Duodenal mucosa (tissue), 2 donors: ENCODE measurements at regions not wholly inside any gene's neighbourhood (a gene's known extent, or its start where the extent isn't known, plus 50 kb on each side); places are given as distances from the start of the nearest gene placed in this dataset.
"Not testable (repeated sequence)": the region's sequence is repeated elsewhere in the genome, so short reads cannot be mapped to it uniquely, and the experiment has no call there.

Experiments
- H3K27ac ChIP-seq: one replicate; pipeline ENCODE4 v1.7.0; 2013; ENCODE audit warnings: low read depth, low read length
- H3K27me3 ChIP-seq, 2 donors: one replicate each; pipeline ENCODE4 v1.7.0; 2013; ENCODE audit warnings: low read length in 2 of 2, control low read depth in 1 of 2; ENCODE audit not compliant: insufficient read depth in 2 of 2, control insufficient read depth in 1 of 2
- H3K36me3 ChIP-seq, 2 donors: one replicate each; pipeline ENCODE4 v1.7.0; 2013; ENCODE audit warnings: low read length in 2 of 2, control low read depth in 1 of 2; ENCODE audit not compliant: insufficient read depth in 2 of 2, control insufficient read depth in 1 of 2
- H3K4me1 ChIP-seq, 2 donors: one replicate each; pipeline ENCODE4 v1.7.0; 2013; ENCODE audit warnings: low read length in 2 of 2, control low read depth in 1 of 2; ENCODE audit not compliant: insufficient read depth in 2 of 2, control insufficient read depth in 1 of 2
- H3K4me3 ChIP-seq, 2 donors: one replicate each; pipeline ENCODE4 v1.7.0; 2013; ENCODE audit warnings: low read length in 2 of 2, low read depth in 1 of 2
- H3K9ac ChIP-seq, 2 donors: one replicate each; pipeline ENCODE4 v1.7.0; 2013; ENCODE audit warnings: low read length in 2 of 2, low read depth in 1 of 2
- H3K9me3 ChIP-seq, 2 donors: one replicate each; pipeline ENCODE4 v1.7.0; 2013; ENCODE audit warnings: low read length in 2 of 2, control low read depth in 1 of 2; ENCODE audit not compliant: control insufficient read depth in 1 of 2

DNA sequence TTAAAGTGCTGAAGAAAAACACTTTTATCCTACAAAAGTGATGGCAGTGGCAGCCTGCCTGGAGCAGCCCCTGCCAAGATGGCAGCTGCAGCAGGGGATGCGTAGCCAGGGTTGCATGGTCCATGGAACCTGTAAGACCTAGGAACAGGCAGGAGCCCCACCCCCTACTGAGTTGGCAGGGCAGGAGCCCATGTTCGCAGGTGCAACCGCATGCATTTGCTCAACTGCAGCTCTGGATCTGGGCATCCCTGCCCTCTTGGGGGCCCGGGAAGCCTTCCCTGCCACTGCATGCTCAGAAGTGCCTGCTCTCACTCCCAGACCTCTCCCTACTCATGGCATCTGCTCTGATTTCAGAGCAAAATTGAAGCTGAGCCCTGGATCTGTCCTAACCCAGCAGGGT is 779.6 kb downstream of the CDH18 start:
- H3K36me3 ChIP-seq = no peaks in the 10 kb centered on the region
- peaks cover 10 to 20% of the 10 kb centered on the region in 2 donors for H3K9me3 ChIP-seq
- no peaks in the 10 kb centered on the region for H3K27me3 ChIP-seq
- no peak overlapping the region for H3K4me3 ChIP-seq
- no peaks in the 10 kb centered on the region for H3K4me1 ChIP-seq
- H3K9ac ChIP-seq = no peak overlapping the region
- no peak overlapping the region for H3K27ac ChIP-seq

DNA sequence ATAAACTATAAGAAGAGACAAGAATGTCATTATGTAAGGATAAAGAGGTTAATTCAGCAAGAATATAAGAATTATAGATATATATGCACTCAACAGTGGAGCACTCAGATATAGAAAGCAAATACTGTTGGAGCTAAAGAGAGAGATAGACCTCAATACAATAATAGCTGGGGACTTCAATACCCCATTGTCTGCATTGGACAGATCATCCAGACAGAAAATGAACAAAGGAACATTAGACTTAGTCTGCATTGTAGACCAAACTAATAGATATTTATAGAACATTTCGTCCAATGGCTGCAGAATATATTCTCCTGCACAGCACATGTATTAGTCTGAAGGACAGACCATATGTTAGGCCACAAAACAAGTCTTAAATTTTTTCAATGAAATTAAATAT is 777.1 kb downstream of the CDH18 start:
- H3K9me3 ChIP-seq = peaks cover 10 to 18% of the 10 kb centered on the region in 2 donors

DNA sequence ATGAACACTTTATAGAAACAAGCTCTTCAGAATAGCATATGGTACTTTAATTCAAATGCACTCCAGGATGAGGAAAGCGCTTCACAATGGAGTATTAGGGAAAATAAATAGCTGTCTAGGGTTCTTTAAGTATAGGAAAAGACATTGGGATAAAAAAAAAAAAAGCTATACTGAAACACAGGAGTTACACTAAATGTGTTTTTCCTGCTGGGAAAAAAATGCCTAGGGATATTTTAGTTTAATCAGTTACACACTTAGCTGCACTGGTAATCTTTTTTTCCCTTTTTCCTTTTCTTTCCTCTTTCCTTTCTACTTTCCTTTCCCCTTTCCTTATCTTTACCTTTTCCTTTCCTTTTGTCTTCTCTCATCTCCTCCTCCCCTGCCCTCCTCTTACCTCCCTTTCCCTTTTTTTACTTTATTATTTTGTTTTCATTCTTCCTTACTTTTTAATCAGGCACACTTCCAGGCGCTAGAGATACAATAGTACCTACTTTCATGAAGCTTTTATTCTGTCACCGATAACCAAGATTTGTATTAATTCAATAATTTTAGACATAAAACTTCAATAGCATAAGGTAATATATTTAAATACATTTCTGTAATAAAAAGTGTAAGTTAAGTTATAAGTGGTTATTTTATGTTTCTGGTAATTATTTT is 758.7 kb downstream of the CDH18 start:
- no peak overlapping the region for H3K9ac ChIP-seq
- H3K4me1 ChIP-seq = no peaks in the 10 kb centered on the region
- H3K9me3 ChIP-seq = peaks cover 0 to 4% of the 10 kb centered on the region in 2 donors
- H3K4me3 ChIP-seq = no peak overlapping the region
- no peaks in the 10 kb centered on the region for H3K36me3 ChIP-seq
- no peak overlapping the region for H3K27ac ChIP-seq
- no peaks in the 10 kb centered on the region for H3K27me3 ChIP-seq

More for the DNA sequence above, 777.1 kb downstream of the CDH18 start:
- H3K9ac ChIP-seq = no peak overlapping the region
- no peaks in the 10 kb centered on the region for H3K4me1 ChIP-seq
- H3K27ac ChIP-seq = no peak overlapping the region
- no peaks in the 10 kb centered on the region for H3K36me3 ChIP-seq
- H3K27me3 ChIP-seq = no peaks in the 10 kb centered on the region
- H3K4me3 ChIP-seq = no peak overlapping the region

DNA sequence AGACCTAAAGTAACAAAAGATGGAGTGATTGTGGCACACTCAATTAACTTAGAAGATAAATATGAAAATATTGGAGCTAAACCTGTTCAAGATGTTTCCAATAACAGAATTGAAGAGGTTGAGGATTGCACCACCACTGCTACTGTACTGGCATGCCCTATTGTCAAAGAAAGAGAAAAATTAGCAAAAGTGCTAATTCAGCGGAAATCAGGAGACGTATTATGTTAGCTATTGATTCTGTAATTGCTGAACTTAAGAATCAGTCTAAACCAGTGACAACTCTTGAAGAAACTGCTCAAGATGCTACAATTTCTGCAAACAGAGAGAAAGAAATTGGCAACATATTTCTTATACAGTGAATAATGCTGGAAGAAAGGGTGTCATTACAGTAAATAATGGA is 754.4 kb downstream of the CDH18 start:
- no peak overlapping the region for H3K9ac ChIP-seq
- H3K4me1 ChIP-seq = no peaks in the 10 kb centered on the region
- H3K9me3 ChIP-seq = peaks cover 4 to 11% of the 10 kb centered on the region in 2 donors
- no peak overlapping the region for H3K27ac ChIP-seq
- no peaks in the 10 kb centered on the region for H3K27me3 ChIP-seq
- H3K4me3 ChIP-seq = no peak overlapping the region
- H3K36me3 ChIP-seq = no peaks in the 10 kb centered on the region

DNA sequence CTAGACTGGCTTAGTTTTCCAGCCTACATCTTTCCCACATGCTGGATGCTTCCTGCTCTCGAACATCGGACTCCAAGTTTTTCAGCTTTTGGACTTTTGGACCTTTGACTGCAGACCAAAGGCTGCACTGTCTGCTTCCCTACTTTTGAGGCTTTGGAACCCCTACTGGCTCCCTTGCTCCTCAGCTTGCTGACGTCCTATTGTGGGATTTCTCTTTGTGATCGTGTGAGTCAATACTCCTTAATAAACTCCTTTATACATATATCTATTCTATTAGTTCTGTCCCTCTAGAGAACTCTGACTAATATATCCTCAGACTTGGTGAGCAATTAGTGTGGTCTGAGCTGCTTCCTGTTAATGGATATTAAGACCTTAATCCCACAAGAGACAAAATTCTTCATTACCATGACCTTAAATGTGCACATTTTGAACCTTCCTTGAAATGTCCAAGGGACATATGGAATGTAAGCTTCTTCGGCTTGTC is 752.9 kb downstream of the CDH18 start:
- no peaks in the 10 kb centered on the region for H3K27me3 ChIP-seq
- peaks cover 4 to 15% of the 10 kb centered on the region in 2 donors for H3K9me3 ChIP-seq
- H3K9ac ChIP-seq = no peak overlapping the region
- no peak overlapping the region for H3K27ac ChIP-seq
- H3K4me1 ChIP-seq = no peaks in the 10 kb centered on the region
- H3K4me3 ChIP-seq = no peak overlapping the region
- H3K36me3 ChIP-seq = no peaks in the 10 kb centered on the region

DNA sequence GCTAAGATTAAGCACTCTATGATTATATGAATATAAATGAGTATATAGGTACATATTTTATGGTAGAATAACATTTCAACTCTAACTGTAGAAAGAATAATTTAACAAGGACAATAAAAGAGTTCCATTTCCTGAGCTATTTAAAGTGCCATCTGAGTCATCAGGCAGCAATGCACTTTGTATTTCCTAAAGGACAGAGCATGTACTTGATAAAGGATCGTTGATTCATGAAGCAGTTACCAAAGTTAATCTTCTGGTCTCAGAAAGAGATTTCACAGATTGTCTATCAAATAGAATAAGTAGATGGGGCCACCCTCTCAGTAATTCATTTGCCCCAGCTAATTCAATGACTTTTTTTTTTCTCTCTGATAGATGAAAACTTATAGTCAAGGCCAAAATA is 747.8 kb downstream of the CDH18 start:
- H3K27ac ChIP-seq = no peak overlapping the region
- no peak overlapping the region for H3K9ac ChIP-seq
- no peaks in the 10 kb centered on the region for H3K36me3 ChIP-seq
- H3K9me3 ChIP-seq = peaks cover 0 to 15% of the 10 kb centered on the region in 2 donors
- no peaks in the 10 kb centered on the region for H3K4me1 ChIP-seq
- no peak overlapping the region for H3K4me3 ChIP-seq
- H3K27me3 ChIP-seq = no peaks in the 10 kb centered on the region

DNA sequence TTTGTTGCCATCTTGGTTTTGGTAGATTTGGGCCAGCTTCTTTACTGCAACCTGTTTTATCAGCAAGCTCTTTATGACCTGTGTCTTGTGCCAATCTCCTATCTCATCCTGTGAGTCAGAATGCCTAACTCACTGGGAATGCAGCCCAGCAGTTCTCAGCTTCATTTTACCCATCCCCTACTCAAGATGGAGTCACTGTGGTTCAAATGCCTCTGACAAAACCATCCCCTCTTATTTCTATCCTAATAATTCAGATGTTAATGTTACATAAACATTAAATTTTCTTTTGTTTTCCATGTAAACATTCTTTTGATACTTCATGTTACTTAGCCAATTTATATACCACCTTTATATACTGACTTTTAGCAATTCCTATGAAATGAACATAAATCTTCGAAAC is 746.3 kb downstream of the CDH18 start:
- peaks cover 0 to 4% of the 10 kb centered on the region in 2 donors for H3K9me3 ChIP-seq
- H3K4me1 ChIP-seq = no peaks in the 10 kb centered on the region
- no peak overlapping the region for H3K4me3 ChIP-seq
- H3K27ac ChIP-seq = no peak overlapping the region
- H3K36me3 ChIP-seq = no peaks in the 10 kb centered on the region
- no peaks in the 10 kb centered on the region for H3K27me3 ChIP-seq
- no peak overlapping the region for H3K9ac ChIP-seq

DNA sequence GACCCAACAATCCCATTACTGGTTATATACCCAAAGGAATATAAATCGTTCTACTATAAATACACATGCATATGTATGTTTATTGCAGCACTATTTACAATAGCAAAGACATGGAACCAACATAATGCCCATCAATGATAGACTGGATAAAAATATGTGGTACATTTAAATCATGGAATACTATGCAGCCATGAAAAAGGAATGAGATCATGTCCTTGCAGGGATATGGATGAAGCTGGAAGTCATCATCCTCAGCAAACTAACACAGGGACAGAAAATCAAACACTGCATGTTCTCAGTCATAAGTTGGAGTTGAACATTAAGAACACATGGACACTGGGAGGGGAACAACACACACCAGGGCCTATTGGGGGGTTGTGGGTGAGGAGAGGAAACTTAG is 741.8 kb downstream of the CDH18 start:
- not testable (repeated sequence) for H3K4me3 ChIP-seq, H3K27ac ChIP-seq, H3K4me1 ChIP-seq, H3K27me3 ChIP-seq, H3K36me3 ChIP-seq, H3K9ac ChIP-seq
- peaks cover 9 to 11% of the 10 kb centered on the region in 2 donors for H3K9me3 ChIP-seq

DNA sequence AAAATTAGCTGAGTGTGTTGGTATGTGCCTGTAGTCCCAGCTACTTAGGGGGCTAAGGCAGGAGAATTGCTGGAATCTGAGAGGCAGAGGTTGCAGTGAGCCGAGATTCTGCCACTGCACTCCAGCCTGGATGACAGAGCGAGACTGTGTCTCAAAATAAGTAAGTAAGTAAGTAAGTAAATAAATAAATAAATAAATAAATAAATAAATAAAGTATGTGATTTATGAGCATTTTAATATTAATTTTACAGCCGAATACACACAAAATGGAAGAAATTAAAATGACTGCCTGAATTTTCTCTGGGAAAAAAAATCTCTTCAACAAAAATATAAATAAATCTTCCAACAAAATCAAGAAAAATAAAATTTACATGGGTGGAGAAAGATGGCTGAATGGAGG is 740.7 kb downstream of the CDH18 start:
- no peak overlapping the region for H3K4me3 ChIP-seq
- H3K27ac ChIP-seq = no peak overlapping the region
- H3K27me3 ChIP-seq = no peaks in the 10 kb centered on the region
- H3K9me3 ChIP-seq = peaks cover 9 to 11% of the 10 kb centered on the region in 2 donors
- no peak overlapping the region for H3K9ac ChIP-seq
- H3K36me3 ChIP-seq = no peaks in the 10 kb centered on the region
- H3K4me1 ChIP-seq = no peaks in the 10 kb centered on the region

DNA sequence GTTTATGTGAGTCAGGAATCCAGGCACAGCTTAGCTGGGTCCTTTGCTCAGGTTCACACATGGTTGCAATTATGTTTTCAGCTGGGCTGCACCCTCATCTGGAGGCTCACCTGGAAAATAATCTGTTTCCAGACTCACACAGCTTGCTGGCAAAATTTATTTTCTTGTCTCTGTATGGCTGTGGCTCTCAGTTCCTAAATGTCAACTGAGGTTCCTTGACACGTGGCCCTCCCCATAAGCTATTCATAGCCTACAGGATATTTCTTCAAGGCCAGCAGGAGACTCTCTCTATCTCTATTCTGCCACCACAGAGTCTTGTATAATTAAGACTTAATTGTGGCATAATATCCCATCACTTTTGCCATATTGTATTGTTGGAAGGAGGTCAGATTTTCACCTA is 732.0 kb downstream of the CDH18 start:
- Histone ChIP-seq H3K27ac (no peak overlapping the region), H3K36me3 (no peaks in the 10 kb centered on the region), H3K9me3 (peaks cover 0 to 8% of the 10 kb centered on the region in 2 donors), H3K4me1 (no peaks in the 10 kb centered on the region), H3K4me3 (no peak overlapping the region), H3K27me3 (no peaks in the 10 kb centered on the region), H3K9ac (no peak overlapping the region)
